ENCODE measurements at regions not wholly inside any gene's neighbourhood (a gene's known extent, or its start where the extent isn't known, plus 50 kb on each side); places are given as distances from the start of the nearest gene placed in this dataset.
A peak's percentile ranks its signal among the peaks of the same experiment; 100 is the strongest.

- DNase-seq = no peak
Measured at GRCh38 chr21:39051588-39051949, 131.7 kb downstream of the PSMG1 start.

GRCh38 chr21:39050841-39051587 is 132.2 kb downstream of the PSMG1 start:
- DNase-seq = no peak

GRCh38 chr21:39048574-39048973 is 134.7 kb downstream of the PSMG1 start:
- no peak for DNase-seq

GRCh38 chr21:39048064-39048463 is 135.2 kb downstream of the PSMG1 start:
- DNase-seq = no peak

- DNase-seq = no peak
Measured at GRCh38 chr21:39047046-39047445, 136.2 kb downstream of the PSMG1 start.

- no peak for DNase-seq
Measured at GRCh38 chr21:39046236-39046916, 136.9 kb downstream of the PSMG1 start.

GRCh38 chr21:39041816-39042215 is 141.4 kb downstream of the PSMG1 start:
- DNase-seq = no peak

GRCh38 chr21:39040494-39041110 is 142.6 kb downstream of the PSMG1 start:
- DNase-seq = no peak

GRCh38 chr21:39037807-39038405 is 145.3 kb downstream of the PSMG1 start:
- DNase-seq = peak; percentile 21

- no peak for DNase-seq
Measured at GRCh38 chr21:39036581-39036980, 146.7 kb downstream of the PSMG1 start.

- DNase-seq = no peak
Measured at GRCh38 chr21:39034590-39035536, 148.4 kb downstream of the PSMG1 start.

- no peak for DNase-seq
Measured at GRCh38 chr21:39033878-39034589, 149.2 kb downstream of the PSMG1 start.

GRCh38 chr21:39029900-39030884 is 153.1 kb downstream of the PSMG1 start:
- no peak for DNase-seq

GRCh38 chr21:39029086-39029755 is 154.0 kb downstream of the PSMG1 start:
- DNase-seq = no peak

GRCh38 chr21:39025198-39025597 is 158.1 kb downstream of the PSMG1 start:
- no peak for DNase-seq

- DNase-seq = no peak
Measured at GRCh38 chr21:39024538-39024937, 158.7 kb downstream of the PSMG1 start.

- no peak for DNase-seq
Measured at GRCh38 chr21:39022863-39023693, 160.2 kb downstream of the PSMG1 start.

- DNase-seq = no peak
Measured at GRCh38 chr21:39022466-39022862, 160.8 kb downstream of the PSMG1 start.

GRCh38 chr21:39022035-39022434 is 161.2 kb downstream of the PSMG1 start:
- DNase-seq = no peak

All from OCI-M1 (cell line).